Germinal center (tissue), 1 donor: ENCODE measurements at regions not wholly inside any gene's neighbourhood (a gene's known extent, or its start where the extent isn't known, plus 50 kb on each side); places are given as distances from the start of the nearest gene placed in this dataset.
A peak's percentile ranks its signal among the peaks of the same experiment; 100 is the strongest.
"Not testable (repeated sequence)": the region's sequence is repeated elsewhere in the genome, so short reads cannot be mapped to it uniquely, and the experiment has no call there.

Source experiments
- DNase-seq: peaks from one replicate; pipeline ENCODE4 v3.0.0; 2012; ENCODE audit warnings: mixed read lengths, low spot score

GRCh38 chr12:105880824-105881388 is 257.8 kb downstream of the NUAK1 start:
- no peak for DNase-seq

GRCh38 chr12:105882404-105882803 is 256.4 kb downstream of the NUAK1 start:
- DNase-seq: no peak

- DNase-seq: no peak
These were observed 251.6 kb downstream of the NUAK1 start for GRCh38 chr12:105887131-105887530.

GRCh38 chr12:105888696-105889095 is 250.1 kb downstream of the NUAK1 start:
- DNase-seq: no peak

GRCh38 chr12:105892362-105892910 is 246.3 kb downstream of the NUAK1 start:
- no peak for DNase-seq

- DNase-seq: not testable (repeated sequence)
These were observed 243.4 kb downstream of the NUAK1 start for GRCh38 chr12:105895197-105895832.

- DNase-seq: no peak
These were observed 241.4 kb downstream of the NUAK1 start for GRCh38 chr12:105897311-105897725.

GRCh38 chr12:105898271-105898670 is 240.5 kb downstream of the NUAK1 start:
- not testable (repeated sequence) for DNase-seq

- DNase-seq: peak; percentile 8
These were observed 239.2 kb downstream of the NUAK1 start for GRCh38 chr12:105899589-105899988.

GRCh38 chr12:105906561-105906960 is 232.2 kb downstream of the NUAK1 start:
- DNase-seq: no peak

GRCh38 chr12:105907982-105908381 is 230.8 kb downstream of the NUAK1 start:
- DNase-seq: no peak

GRCh38 chr12:105910030-105910429 is 228.7 kb downstream of the NUAK1 start:
- DNase-seq: no peak

- no peak for DNase-seq
These were observed 226.8 kb downstream of the NUAK1 start for GRCh38 chr12:105911966-105912365.

- no peak for DNase-seq
These were observed 225.7 kb downstream of the NUAK1 start for GRCh38 chr12:105912882-105913678.

- no peak for DNase-seq
These were observed 222.6 kb downstream of the NUAK1 start for GRCh38 chr12:105915997-105916759.

GRCh38 chr12:105916760-105917039 is 222.1 kb downstream of the NUAK1 start:
- DNase-seq: no peak

GRCh38 chr12:105920161-105920684 is 218.5 kb downstream of the NUAK1 start:
- no peak for DNase-seq

- no peak for DNase-seq
These were observed 217.7 kb downstream of the NUAK1 start for GRCh38 chr12:105921055-105921454.

GRCh38 chr12:105921872-105922669 is 216.7 kb downstream of the NUAK1 start:
- DNase-seq: no peak

GRCh38 chr12:105922670-105923102 is 216.1 kb downstream of the NUAK1 start:
- no peak for DNase-seq

GRCh38 chr12:105924526-105925208 is 214.1 kb downstream of the NUAK1 start:
- DNase-seq: no peak
